MCF 10A (cell line): ENCODE measurements at regions not wholly inside any gene's neighbourhood (a gene's known extent, or its start where the extent isn't known, plus 50 kb on each side); places are given as distances from the start of the nearest gene placed in this dataset.
A peak's percentile ranks its signal among the peaks of the same experiment; 100 is the strongest.

ENCODE experiments used
- BruUV-seq: library from RNA; stranded (reverse); fragments of 400-500 nt; replicated peaks from 2 replicates; lab custom pipeline; 2021; lab: Mats Ljungman, UMichigan
- CTCF ChIA-PET: fragments of 300-600 bp; sonication (Branson Sonifier 250); formaldehyde crosslinking; extraction: SDS; loops from one replicate; lab custom pipeline; 2021; ENCODE audit warnings: antibody characterized with exemption, inconsistent platforms; lab: Yijun Ruan, JAX
- POLR2A ChIA-PET: fragments of 300-600, 350-650 bp; sonication (Branson Sonifier 250); formaldehyde crosslinking; extraction: SDS; loops from one replicate; lab custom pipeline; 2020; ENCODE audit warnings: antibody characterized with exemption, inconsistent platforms; lab: Yijun Ruan, JAX
- DNase-seq: peaks from one replicate; pipeline ENCODE4 v3.0.0-alpha.2; 2018; ENCODE audit not compliant: unreplicated experiment
- H3K27ac Mint-ChIP-seq: one replicate; pipeline ENCODE4 v1.8.0; 2022; ENCODE audit warnings: mild to moderate bottlenecking, low read depth, mixed read lengths; ENCODE audit not compliant: unreplicated experiment
- H3K27me3 Mint-ChIP-seq: one replicate; pipeline ENCODE4 v1.8.0; 2022; ENCODE audit warnings: mixed read lengths; ENCODE audit not compliant: insufficient read depth, unreplicated experiment
- H3K36me3 Mint-ChIP-seq: one replicate; pipeline ENCODE4 v1.8.0; 2022; ENCODE audit warnings: mild to moderate bottlenecking, moderate library complexity, mixed read lengths; ENCODE audit not compliant: insufficient read depth, unreplicated experiment
- H3K4me1 Mint-ChIP-seq: one replicate; pipeline ENCODE4 v1.8.0; 2022; ENCODE audit warnings: mixed read lengths; ENCODE audit not compliant: insufficient read depth, unreplicated experiment
- H3K4me3 Mint-ChIP-seq: one replicate; pipeline ENCODE4 v1.8.0; 2022; ENCODE audit warnings: mild to moderate bottlenecking, moderate library complexity, mixed read lengths; ENCODE audit not compliant: unreplicated experiment
- H3K9me3 Mint-ChIP-seq: one replicate; pipeline ENCODE4 v1.8.0; 2022; ENCODE audit warnings: mixed read lengths; ENCODE audit not compliant: unreplicated experiment
- intact Hi-C: fragments of 100-400 bp; cut with micrococcal nuclease; formaldehyde crosslinking; loops from 2 replicates; pipeline ENCODE4 v1.14.1; 2022
- TF ChIP-seq, protein P1 (sequence below): fragments of 200-600 bp; IDR thresholded peaks from one replicate; pipeline ENCODE4 v1.8.0; 2022; ENCODE audit warnings: antibody characterized with exemption, mild to moderate bottlenecking; ENCODE audit not compliant: unreplicated experiment

DNA sequence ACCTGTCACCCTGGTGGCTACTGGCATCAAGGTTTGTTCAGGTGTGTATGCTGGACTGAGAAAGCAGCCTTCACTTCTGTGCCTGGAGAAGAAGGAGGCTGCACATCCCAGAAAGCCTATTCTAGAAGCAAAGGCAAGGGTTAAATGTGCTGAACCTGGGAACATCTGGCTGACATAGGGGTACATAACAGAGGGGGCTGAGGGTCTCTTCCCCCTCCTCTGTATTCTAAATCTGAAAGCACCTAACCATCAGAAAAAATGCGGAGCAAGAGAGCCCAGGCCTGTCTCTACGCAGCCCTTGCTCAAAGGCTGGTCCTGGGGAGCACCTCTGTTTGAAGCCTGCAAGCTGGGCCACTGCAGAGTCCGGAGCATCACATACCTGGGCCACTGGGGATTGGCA lies 53.2 kb upstream of the FSTL4 start:
- Mint-ChIP-seq H3K9me3 (no peaks in the 10 kb centered on the region), H3K36me3 (peaks cover 4% of the 10 kb centered on the region), H3K4me1 (no peaks in the 10 kb centered on the region), H3K27me3 (peaks cover 27% of the 10 kb centered on the region), H3K4me3 (no peak overlapping the region), H3K27ac (no peak overlapping the region)
- CTCF ChIA-PET: interaction anchor here (0.9 kb wide), 1 partner anchor 11 kb away, joined by 9 read pairs; no protein-coding TSS in a partner anchor
- no peak for DNase-seq
- POLR2A ChIA-PET: interaction anchor here (0.7 kb wide), 1 partner anchor 9 kb away, joined by 3 read pairs; no protein-coding TSS in a partner anchor
- no TSS peak for BruUV-seq
- TF ChIP-seq, protein P1, sequence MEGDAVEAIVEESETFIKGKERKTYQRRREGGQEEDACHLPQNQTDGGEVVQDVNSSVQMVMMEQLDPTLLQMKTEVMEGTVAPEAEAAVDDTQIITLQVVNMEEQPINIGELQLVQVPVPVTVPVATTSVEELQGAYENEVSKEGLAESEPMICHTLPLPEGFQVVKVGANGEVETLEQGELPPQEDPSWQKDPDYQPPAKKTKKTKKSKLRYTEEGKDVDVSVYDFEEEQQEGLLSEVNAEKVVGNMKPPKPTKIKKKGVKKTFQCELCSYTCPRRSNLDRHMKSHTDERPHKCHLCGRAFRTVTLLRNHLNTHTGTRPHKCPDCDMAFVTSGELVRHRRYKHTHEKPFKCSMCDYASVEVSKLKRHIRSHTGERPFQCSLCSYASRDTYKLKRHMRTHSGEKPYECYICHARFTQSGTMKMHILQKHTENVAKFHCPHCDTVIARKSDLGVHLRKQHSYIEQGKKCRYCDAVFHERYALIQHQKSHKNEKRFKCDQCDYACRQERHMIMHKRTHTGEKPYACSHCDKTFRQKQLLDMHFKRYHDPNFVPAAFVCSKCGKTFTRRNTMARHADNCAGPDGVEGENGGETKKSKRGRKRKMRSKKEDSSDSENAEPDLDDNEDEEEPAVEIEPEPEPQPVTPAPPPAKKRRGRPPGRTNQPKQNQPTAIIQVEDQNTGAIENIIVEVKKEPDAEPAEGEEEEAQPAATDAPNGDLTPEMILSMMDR: no peak
- intact Hi-C loops: no loop called here

DNA sequence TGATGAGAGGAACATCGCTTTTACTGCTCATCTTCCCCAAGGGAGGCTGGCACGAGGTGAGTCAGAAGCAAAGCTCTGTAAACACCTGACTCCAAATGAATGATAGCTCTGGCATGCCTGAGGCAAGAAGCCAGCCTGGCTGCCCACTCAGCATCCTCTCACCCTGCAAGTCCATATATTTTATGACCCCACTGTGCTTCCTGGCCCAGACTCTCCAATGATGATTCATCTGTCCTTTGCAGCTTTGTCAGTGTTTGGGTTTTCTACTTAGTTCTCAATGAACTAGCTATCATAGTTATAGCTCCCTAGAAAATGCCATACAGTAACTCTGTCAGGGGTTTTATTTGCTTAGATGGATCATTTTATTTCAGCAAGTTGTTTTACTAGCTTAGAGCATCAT lies 52.1 kb upstream of the FSTL4 start:
- no peak overlapping the region for H3K4me3 Mint-ChIP-seq

GRCh38 chr5:133663397-133664054 lies 51.2 kb upstream of the FSTL4 start:
- peak overlapping the region; percentile 33 for H3K27ac Mint-ChIP-seq
- no peak for DNase-seq
- H3K27me3 Mint-ChIP-seq: peaks cover 40% of the 10 kb centered on the region
- BruUV-seq: no TSS peak
- H3K4me3 Mint-ChIP-seq: no peak overlapping the region
- CTCF ChIA-PET: interaction anchor here (0.6 kb wide), 1 partner anchor 56 kb away, joined by 3 read pairs; no protein-coding TSS in a partner anchor
- H3K36me3 Mint-ChIP-seq: peaks cover 4% of the 10 kb centered on the region
- no peaks in the 10 kb centered on the region for H3K9me3 Mint-ChIP-seq
- POLR2A ChIA-PET: interaction anchor here (0.5 kb wide), 1 partner anchor 527 kb away, joined by 3 read pairs; no protein-coding TSS in a partner anchor
- H3K4me1 Mint-ChIP-seq: no peaks in the 10 kb centered on the region
- intact Hi-C loops: no loop called here
- TF ChIP-seq, protein P1: no peak

More for the DNA sequence above, 52.1 kb upstream of the FSTL4 start:
- CTCF ChIA-PET: interaction anchor here (0.6 to 0.9 kb wide), 2 partner anchors 39 to 205 kb away, joined by 3 to 4 read pairs; no protein-coding TSS in a partner anchor
- Mint-ChIP-seq H3K9me3 (no peaks in the 10 kb centered on the region), H3K27me3 (peaks cover 36% of the 10 kb centered on the region), H3K4me1 (no peaks in the 10 kb centered on the region), H3K27ac (no peak overlapping the region), H3K36me3 (peaks cover 4% of the 10 kb centered on the region)
- DNase-seq: peak; percentile 51
- POLR2A ChIA-PET: no interaction called here
- TF ChIP-seq, protein P1: no peak
- intact Hi-C loops: no loop called here
- no TSS peak for BruUV-seq

GRCh38 chr5:133662578-133662977 lies 50.2 kb upstream of the FSTL4 start:
- ChIA-PET CTCF (interaction anchor here (0.6 to 0.9 kb wide), 3 partner anchors 21 to 57 kb away, joined by 3 read pairs; no protein-coding TSS in a partner anchor), POLR2A (interaction anchor here (0.5 to 0.9 kb wide), 4 partner anchors 11 to 527 kb away, joined by 3 to 6 read pairs (median 4); no protein-coding TSS in a partner anchor)
- DNase-seq: peak; percentile 59
- Mint-ChIP-seq H3K4me3 (no peak overlapping the region), H3K27me3 (peaks cover 35% of the 10 kb centered on the region), H3K9me3 (no peaks in the 10 kb centered on the region), H3K36me3 (peaks cover 4% of the 10 kb centered on the region), H3K4me1 (no peaks in the 10 kb centered on the region), H3K27ac (no peak overlapping the region)
- intact Hi-C loops: no loop called here
- BruUV-seq: no TSS peak
- TF ChIP-seq, protein P1: no peak
